RCC 7860 (cell line): ENCODE measurements at regions not wholly inside any gene's neighbourhood (a gene's known extent, or its start where the extent isn't known, plus 50 kb on each side); places are given as distances from the start of the nearest gene placed in this dataset.
"Not testable (repeated sequence)": the region's sequence is repeated elsewhere in the genome, so short reads cannot be mapped to it uniquely, and the experiment has no call there.

Source experiments
- DNase-seq: peaks from one replicate; pipeline ENCODE4 v3.0.0-alpha.2; 2015; ENCODE audit warnings: low spot score
- FAIRE-seq: peaks from 2 replicates; lab custom pipeline; 2012; peaks lifted over from hg19 to GRCh38; lab: Jason Lieb, UNC

DNA sequence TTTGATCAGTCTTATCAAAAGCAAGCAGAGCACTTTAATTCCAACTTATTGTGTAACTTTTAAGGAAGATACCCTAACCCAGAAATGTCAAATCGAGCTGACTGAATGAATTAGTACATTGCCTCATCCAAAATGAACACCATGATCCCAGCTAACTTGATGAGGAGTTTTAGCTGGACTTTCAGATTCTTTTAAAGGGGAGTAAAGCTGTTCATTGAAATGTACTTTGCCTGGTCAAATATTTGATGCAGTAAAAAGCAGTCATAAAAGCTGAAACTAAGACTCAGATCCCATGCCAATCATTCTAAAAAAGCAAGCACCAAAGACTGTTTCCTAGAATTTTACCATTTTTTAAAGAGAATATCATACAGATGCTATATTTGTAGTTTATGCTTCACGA is 114.1 kb downstream of the FSCB start:
- no peak for FAIRE-seq
- no peak for DNase-seq

DNA sequence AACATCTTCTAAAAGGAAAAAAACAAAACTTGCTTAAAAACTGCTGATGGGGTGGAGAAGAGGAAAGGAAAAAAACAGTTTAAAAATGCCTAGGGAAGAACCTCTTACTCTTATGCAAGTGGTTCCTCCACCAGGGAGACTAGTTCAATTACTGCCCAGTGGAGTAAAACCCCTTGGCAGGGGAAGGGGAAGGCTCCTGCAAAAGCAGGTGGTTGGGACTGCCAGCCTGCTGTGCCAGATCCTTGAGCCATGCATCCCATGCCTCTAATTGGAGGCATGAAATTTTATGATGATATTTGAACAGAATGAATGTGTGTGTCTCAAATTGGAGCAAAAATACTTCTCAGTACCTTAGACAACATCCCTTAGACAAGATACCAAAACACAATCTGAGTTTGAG is 118.8 kb downstream of the FSCB start:
- FAIRE-seq = no peak
- DNase-seq = no peak

DNA sequence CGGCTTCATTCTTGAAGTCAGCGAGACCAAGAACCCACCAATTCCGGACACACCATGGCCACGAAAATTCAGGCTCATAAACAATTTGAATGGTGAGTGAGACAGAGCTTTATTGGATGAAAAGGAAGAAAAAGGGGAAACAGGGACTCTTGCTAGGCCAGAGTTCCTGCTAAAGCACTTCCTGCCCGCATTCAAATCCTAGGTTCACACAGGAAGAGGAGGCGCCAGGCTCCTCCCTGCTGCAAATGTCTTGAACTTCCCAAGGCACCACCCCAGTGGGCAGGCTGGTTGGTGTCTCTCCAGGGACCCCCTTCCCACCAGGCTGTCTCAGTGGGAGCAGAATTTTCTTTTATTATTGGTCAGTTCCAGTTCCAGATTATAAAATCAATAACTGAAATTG is 121.2 kb downstream of the FSCB start:
- FAIRE-seq = no peak
- no peak for DNase-seq

DNA sequence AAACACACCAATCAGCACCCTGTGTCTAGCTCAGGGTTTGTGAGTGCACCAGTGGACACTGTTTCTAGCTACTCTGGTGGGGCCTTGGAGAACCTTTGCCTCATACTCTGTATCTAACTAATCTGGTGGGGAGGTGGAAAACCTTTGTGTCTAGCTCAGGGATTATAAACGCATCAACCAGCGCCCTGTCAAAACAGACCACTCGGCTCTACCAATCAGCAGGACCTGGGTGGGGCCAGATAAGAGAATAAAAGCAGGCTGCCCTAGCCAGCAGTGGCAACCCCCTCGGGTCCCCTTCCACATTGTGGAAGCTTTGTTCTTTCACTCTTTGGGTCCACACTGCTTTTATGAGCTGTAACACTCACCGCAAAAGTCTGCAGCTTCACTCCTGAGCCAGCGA is 121.8 kb downstream of the FSCB start:
- FAIRE-seq, DNase-seq: not testable (repeated sequence)

DNA sequence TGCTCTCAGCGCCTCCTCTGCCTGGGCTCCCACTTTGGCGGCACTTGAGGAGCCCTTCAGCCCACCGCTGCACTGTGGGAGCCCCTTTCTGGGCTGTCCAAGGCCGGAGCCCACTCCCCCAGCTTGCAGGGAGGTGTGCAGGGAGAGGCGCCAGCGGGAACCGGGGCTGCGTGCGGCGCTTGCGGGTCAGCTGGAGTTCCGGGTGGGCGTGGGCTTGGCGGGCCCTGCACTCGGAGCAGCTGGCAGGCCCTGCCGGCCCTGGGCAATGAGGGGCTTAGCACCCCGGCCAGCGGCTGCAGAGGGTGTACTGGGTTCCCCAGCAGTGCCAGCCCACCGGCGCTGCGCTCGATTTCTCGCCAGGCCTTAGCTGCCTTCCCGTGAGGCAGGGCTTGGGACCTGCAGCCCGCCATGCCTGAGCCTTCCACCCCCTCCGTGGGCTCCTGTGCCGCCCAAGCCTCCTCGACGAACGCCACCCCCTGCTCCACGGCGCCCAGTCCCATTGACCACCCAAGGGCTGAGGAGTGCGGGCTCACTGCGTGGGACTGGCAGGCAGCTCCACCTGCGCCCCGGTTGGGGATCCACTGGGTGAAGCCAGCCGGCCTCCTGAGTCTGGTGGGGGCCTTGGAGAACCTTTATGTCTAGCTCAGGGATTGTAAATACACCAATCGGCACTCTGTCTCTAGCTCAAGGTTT is 122.3 kb downstream of the FSCB start:
- not testable (repeated sequence) for FAIRE-seq, DNase-seq

DNA sequence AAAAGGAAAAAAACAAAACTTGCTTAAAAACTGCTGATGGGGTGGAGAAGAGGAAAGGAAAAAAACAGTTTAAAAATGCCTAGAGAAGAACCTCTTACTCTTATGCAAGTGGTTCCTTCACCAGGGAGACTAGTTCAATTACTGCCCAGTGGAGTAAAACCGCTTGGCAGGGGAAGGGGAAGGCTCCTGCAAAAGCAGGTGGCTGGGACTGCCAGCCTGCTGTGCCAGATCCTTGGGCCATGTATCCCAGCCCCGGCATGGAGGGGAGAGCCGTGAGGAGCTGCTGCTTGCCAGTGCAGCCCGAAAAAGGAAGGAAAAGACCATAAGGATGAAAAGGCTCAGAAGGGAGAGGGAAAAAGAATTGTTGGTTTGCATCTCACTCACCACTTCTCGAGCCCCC is 123.0 kb downstream of the FSCB start:
- FAIRE-seq (no peak), DNase-seq (no peak)

DNA sequence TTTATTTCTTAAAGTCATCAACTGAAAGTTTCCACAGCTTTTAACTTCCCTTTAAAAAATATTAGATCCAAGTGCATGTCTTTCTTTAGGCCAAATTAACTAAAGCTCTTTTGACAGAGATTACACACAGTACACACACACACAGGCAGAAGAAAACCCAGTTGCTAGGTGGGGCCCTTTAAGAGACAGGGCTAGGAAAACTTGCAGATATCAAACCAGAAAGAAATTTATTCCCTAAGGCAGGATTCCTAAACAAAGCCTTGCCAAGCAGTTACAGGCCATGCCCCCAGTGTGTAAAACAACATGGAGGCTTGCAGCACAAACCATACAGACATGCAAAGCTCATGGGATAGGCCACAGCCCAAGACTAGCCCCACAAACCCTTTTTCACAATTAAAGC is 123.4 kb downstream of the FSCB start:
- FAIRE-seq = no peak
- DNase-seq = no peak

DNA sequence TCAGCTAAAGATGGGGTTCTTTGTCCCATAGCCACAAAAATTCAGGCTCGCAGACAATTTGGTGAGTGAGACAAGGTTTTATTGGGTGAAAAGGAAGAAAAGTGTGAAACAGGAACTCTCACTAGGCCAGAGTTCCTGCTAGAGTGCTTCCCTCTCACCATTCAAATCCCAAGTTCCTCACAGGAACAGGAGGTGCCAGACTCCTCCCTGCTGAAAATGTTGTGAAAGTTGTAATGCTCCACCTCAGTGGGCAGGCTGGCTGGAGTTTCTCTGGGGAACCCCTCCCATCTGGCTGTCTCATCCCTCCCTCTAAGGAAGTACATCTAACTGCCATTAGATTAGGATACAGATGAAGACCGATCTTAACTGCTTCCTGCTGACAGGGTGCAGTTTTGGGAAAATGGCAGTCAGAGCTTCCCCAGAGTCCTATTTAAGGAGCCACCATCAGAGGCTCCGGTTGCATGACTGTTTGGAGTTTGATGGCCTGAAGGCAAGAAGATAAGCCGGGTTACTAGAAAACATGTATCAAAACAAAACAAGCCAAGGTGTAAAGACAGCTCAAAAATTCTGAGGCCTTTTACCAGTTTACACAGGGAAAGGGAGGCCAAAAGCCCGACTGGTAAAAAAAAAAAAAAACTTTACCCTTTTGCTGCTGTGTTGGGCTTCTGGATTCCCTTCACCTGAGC is 127.6 kb downstream of the FSCB start:
- no peak for DNase-seq
- FAIRE-seq = no peak

DNA sequence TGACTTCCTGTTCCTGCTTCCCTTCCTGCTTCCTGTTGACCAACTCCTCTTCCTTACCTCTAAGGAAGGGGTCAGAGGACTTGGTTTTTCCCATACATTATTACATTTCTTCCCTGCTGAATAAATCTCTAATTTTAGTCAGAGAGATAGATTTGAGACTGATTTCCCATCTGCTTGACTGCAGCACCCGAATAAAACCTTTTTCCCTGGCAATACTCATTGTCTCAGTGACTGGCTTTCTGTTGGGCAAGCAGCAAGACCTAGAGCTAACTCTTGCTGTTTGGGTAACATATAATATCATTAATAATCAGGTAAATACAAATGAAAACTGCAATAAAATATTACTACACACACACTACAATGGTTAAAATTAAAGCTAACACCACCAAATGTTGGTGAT is 132.2 kb downstream of the FSCB start:
- DNase-seq (no peak), FAIRE-seq (no peak)

DNA sequence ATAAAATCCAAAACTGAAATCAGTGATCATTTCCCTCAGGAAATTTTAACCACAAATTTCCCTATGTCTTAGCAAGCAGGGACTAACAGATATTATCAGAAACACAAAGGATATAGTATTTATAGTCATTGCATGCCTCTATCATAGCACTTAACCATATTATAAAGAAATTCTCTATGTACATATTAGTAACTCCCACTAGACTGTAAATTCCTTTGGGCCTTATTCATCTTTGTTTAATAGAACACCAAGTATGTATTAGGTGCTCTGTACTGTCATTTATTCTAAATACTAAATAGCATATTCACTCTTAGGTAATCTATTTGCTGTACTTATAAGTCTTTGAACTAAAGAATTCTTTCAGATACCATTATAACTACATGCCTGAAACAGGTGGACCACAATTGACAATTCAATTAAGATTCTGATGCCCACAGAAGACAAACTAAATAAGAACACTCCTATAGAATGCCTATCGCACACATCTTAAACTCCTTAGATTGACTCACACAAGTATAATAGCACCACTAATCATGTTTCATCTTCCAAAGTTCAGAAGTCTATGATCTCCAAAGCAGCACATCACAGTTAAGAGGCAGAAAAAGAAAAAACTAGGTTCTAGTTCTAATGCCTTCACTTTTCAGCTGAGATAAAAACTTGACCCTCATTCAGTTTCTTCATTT is 134.1 kb downstream of the FSCB start:
- FAIRE-seq (no peak), DNase-seq (no peak)

DNA sequence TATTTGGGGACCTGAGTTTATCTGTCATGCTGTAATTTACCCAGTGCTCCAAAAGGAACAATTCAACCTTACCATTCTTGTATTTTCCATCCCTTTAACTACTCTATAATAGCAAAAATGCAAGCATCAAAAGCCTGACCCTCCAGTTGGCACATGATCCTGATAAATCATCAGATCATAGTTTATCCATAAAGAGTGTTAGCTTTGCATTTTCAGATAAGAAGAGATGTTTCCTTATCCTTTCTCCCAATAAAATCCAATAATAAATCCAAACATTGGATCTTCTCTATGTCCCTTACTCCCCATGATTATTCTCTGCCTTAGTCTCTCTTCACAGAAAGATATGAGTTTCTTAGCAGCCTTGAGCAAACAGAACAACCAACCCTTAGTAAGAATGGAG is 134.9 kb downstream of the FSCB start:
- DNase-seq (no peak), FAIRE-seq (no peak)

DNA sequence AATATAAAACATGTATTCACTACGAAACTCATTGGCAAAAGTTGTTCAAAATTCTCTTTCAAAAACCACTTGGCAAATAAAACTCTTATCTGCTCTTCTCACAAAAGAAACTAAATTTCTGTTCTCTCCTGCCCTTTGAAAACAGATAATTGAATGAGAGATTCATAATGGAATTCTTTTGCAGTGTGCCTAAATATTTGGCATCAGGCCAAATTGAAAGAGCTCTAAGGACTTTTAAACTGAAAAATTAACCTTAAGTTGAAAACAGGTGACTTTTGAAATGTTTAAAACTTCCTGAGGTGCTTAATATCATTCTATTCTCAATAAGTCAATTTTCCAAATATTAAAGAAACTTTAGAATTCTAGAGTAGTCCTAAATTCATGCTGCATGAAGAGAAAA is 136.4 kb downstream of the FSCB start:
- FAIRE-seq (no peak), DNase-seq (no peak)

DNA sequence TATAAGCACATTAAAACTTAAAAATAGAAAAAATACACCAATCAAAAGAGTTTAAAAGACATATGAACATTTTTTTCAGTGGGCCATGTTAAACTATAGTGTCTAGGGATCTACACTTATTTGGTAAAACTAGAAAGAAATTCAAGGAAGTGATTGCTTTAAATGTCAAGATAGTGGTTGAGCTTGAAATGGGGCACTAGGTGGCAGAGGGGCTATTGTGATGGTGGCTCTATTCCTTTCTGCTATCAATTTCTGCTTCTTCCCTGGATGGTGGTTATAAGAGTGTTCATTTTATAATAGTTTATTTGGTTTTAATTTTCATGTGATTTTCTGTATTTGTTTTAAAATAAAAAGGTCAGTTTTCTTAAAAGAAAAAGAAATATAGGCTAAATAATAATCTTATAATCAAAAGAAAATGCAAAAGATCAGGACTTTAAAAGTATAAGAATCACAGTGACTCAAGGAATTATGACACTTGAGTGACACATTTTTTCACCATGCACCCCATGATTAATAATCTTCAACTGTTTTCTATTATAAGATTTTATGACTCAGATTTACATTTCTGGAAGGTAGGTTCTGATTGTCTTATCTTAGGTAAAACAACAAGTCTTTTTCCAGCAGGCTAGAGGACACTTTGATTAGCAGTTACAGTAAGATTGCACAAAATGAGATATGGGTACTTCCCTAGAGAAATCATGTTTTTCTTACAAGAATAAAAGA is 137.5 kb downstream of the FSCB start:
- FAIRE-seq = no peak
- DNase-seq = no peak

DNA sequence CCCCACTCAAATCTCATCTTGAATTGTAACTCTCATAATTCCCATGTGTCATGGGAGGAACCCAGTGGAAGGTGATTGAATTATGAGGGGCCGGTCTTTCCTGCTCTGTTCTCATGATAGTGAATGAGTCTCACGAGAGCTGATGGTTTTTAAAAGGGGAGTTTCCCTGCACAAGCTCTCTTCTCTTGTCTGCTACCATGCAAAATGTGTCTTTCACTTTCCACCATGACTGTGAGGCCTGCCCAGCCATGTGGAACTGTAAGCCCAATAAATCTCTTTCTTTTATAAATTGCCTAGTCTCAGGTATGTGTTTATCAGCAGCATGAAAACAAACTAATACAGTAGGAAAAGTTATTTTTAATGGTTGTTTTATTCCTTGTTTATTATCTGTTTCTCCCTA is 146.0 kb downstream of the FSCB start:
- DNase-seq (no peak), FAIRE-seq (no peak)

DNA sequence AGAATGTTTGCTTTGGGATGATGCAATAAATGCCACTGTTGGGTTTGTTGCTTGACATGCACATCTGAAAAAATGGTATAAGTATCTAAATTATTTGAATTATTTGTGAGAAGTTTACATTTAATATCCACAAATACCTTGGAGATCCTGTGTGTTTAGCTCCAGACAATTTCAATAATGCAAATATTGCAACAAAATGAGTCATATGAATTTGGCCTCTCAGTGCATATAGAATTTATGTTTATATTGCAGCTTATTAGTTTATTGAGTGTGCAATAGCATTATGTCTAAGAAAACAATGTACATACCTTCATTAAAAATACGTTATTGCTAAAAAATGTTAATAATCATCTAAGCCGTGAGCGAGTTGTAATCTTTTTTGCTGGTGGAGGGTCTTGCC is 153.3 kb downstream of the FSCB start:
- FAIRE-seq (no peak), DNase-seq (no peak)

DNA sequence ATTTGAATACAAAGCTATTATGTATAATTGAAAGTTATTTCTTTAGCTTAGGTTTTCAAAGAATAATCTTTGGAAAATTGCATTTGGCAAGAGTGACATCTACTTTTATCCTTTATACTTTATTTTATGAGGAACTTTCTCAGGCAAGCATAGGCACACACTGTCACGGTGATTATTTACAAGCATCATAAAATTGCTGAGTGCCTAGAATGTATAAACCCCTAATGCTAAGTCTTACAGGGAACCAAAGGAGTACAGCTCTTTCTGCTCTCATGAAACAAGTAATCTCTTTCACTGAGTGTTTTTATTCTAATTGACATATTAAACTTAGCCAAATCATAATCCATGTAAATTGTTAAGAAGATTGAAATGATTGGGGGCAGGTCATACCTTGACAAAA is 154.9 kb downstream of the FSCB start:
- no peak for DNase-seq
- no peak for FAIRE-seq

DNA sequence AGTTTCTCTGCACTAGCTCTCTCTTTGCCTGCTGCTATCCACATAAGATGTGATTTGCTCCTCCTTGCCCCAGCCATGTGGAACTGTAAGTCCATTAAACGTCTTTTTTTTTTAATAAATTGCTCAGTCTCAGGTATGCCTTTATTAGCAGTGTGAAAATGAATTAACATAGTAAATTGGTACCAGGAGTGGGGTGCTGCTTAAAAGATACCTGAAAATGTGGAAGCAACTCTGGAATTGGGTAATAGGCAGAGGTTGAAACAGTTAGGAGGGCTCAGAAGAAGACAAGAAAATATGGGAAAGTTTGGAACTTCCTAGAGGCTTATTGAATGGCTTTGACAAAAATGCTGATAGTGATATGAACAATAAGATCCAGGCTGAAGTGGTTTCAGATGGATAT is 159.8 kb downstream of the FSCB start:
- no peak for FAIRE-seq
- DNase-seq = no peak

DNA sequence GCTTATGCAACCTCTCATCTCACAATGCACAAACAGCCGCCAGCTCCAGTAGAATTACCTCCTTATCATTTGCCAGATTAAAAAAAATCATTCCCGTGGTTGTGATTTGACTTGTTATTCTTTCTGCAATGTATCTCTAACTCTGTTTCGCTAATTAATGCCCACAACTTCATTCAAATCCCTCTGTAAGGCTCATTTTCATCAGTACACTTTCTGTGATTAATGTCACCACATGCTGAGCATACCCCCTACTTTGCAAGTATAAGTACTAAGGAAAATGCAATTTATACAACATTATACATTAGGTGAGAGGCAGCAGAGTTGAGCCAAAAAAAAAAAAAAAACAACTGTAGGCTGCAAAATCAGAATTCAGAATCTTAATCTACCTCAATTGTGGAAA is 166.0 kb downstream of the FSCB start:
- FAIRE-seq (no peak), DNase-seq (no peak)

DNA sequence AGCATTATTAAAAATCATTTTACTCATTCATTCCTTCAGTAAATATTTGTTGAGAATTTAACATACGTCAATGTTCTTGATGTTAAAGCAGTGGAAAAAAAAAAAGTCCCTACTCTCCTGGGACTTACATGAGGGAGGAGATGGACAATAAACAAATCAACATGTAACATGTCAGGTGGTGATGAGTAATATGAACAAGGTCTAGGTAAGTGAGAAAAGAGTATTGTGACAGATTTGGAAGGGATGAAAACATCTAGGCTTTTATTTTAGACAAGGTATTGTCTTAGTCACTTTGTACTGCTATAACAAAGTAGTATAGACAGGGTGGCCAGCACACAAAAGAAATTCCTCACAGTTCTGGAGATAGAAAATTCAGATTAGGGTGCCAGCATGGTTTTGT is 167.2 kb downstream of the FSCB start:
- FAIRE-seq (no peak), DNase-seq (no peak)

DNA sequence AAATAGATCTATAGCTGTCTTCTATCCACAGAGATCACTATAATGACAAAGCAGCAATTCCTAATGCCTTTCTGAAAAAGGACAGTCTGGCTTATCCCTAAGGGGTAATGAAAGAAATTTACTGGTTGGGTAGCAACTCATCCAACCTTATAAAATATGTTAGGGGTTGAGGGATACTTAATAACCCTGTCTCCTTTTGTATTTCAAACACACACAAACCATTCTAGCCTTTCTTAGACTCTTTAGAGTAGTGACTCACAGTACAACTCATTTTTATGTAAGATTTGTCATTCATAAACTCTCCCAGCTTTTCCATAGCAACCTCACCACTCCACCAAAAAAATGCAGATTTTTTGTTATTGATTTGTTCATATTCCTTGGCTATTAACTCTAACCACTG is 167.9 kb downstream of the FSCB start:
- peak; percentile 31 for DNase-seq
- FAIRE-seq = no peak

DNA sequence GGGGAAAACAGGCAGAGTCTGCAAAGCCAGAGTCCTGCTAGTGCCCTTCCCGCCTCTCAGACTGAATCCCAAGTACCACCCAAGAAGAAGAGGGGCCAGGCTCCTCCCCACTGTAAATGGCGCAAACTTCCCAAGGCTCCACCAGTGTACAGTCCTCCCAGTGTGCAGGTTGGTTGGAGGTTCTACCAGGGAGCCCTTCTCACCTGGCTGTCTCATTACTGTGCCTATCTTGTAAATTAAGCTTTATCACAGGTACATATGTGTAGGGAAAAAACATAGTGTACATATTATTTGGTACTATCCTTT is 189.7 kb downstream of the FSCB start:
- FAIRE-seq (no peak), DNase-seq (no peak)
